ENCODE measurements at regions not wholly inside any gene's neighbourhood (a gene's known extent, or its start where the extent isn't known, plus 50 kb on each side); places are given as distances from the start of the nearest gene placed in this dataset.

GRCh38 chr5:9686216-9686615, 56.1 kb upstream of the TAS2R1 start:
- TF ChIP-seq CTCF (IDR thresholded peaks at IDR 0.05) (no peak), EZH2 (IDR thresholded peaks at IDR 0.05; ENCODE audit: borderline replicate concordance, insufficient read depth, low read depth, low read length, poor library complexity, severe bottlenecking) (no peak)

All from B cell (primary cell).